ENCODE measurements at regions not wholly inside any gene's neighbourhood (a gene's known extent, or its start where the extent isn't known, plus 50 kb on each side); places are given as distances from the start of the nearest gene placed in this dataset.

GRCh38 chr4:37130465-37130864, 114.1 kb upstream of the NWD2 start:
- Mint-ChIP-seq H3K27me3 (ENCODE audit: low read depth, unreplicated experiment) (no peaks in the 10 kb centered on the region), H3K9me3 (ENCODE audit: unreplicated experiment) (no peaks in the 10 kb centered on the region), H3K4me1 (ENCODE audit: low read depth, unreplicated experiment) (peaks cover 2% of the 10 kb centered on the region), H3K36me3 (ENCODE audit: low read depth, unreplicated experiment) (no peaks in the 10 kb centered on the region), H3K27ac (ENCODE audit: unreplicated experiment) (no peak overlapping the region), H3K4me3 (ENCODE audit: unreplicated experiment) (no peak overlapping the region)
- Histone ChIP-seq H4K20me1 (ENCODE audit: insufficient read depth, low read length) (no peaks in the 10 kb centered on the region), H3K9ac (ENCODE audit: low read length) (no peak overlapping the region), H3K36me3 (ENCODE audit: insufficient read depth, low read length) (no peaks in the 10 kb centered on the region), H3K4me2 (ENCODE audit: low read length) (no peak overlapping the region), H2AFZ (ENCODE audit: low read depth, low read length) (no peak overlapping the region), H3K79me2 (ENCODE audit: insufficient read depth, low read length) (no peaks in the 10 kb centered on the region), H3K4me1 (ENCODE audit: insufficient read depth, low read length) (no peaks in the 10 kb centered on the region), H3K27me3 (ENCODE audit: insufficient read depth, low read length) (no peaks in the 10 kb centered on the region), H3K4me3 (ENCODE audit: insufficient read depth, low read depth, low read length) (no peak overlapping the region), H3K9me3 (ENCODE audit: insufficient read depth, low read depth, low read length) (peaks cover 4% of the 10 kb centered on the region), H3K27ac (ENCODE audit: low read depth, low read length) (no peak overlapping the region)
- no peak for TF ChIP-seq EZH2 (IDR thresholded peaks at IDR 0.05; ENCODE audit: insufficient read depth, low read length)
- no peak for TF ChIP-seq CTCF (IDR thresholded peaks at IDR 0.05; ENCODE audit: insufficient read depth, low read depth, low read length)
- DNase-seq (ENCODE audit: low read depth) (no peak), FAIRE-seq (no peak)

GRCh38 chr4:37132351-37132974, 112.1 kb upstream of the NWD2 start:
- Histone ChIP-seq H3K27me3 (ENCODE audit: insufficient read depth, low read length) (no peaks in the 10 kb centered on the region), H3K79me2 (ENCODE audit: insufficient read depth, low read length) (no peaks in the 10 kb centered on the region)

More at GRCh38 chr4:37132351-37132974, 112.1 kb upstream of the NWD2 start:
- no peaks in the 10 kb centered on the region for H3K36me3 ChIP-seq (ENCODE audit: insufficient read depth, low read length)
- Mint-ChIP-seq H3K36me3 (ENCODE audit: low read depth, unreplicated experiment) (no peaks in the 10 kb centered on the region), H3K9me3 (ENCODE audit: unreplicated experiment) (no peaks in the 10 kb centered on the region), H3K4me1 (ENCODE audit: low read depth, unreplicated experiment) (peaks cover 2% of the 10 kb centered on the region), H3K4me3 (ENCODE audit: unreplicated experiment) (no peak overlapping the region), H3K27me3 (ENCODE audit: low read depth, unreplicated experiment) (no peaks in the 10 kb centered on the region), H3K27ac (ENCODE audit: unreplicated experiment) (no peak overlapping the region)
- H3K4me2 ChIP-seq (ENCODE audit: low read length) = no peak overlapping the region
- peaks cover 4% of the 10 kb centered on the region for H3K9me3 ChIP-seq (ENCODE audit: insufficient read depth, low read depth, low read length)
- TF ChIP-seq EZH2 (IDR thresholded peaks at IDR 0.05; ENCODE audit: insufficient read depth, low read length) = no peak
- no peak for TF ChIP-seq CTCF (IDR thresholded peaks at IDR 0.05; ENCODE audit: insufficient read depth, low read depth, low read length)
- no peaks in the 10 kb centered on the region for H3K4me1 ChIP-seq (ENCODE audit: insufficient read depth, low read length)
- DNase-seq (ENCODE audit: low read depth) (no peak), FAIRE-seq (no peak)
- no peak overlapping the region for H3K9ac ChIP-seq (ENCODE audit: low read length)
- H3K27ac ChIP-seq (ENCODE audit: low read depth, low read length) = no peak overlapping the region
- no peaks in the 10 kb centered on the region for H4K20me1 ChIP-seq (ENCODE audit: insufficient read depth, low read length)
- H2AFZ ChIP-seq (ENCODE audit: low read depth, low read length) = no peak overlapping the region
- H3K4me3 ChIP-seq (ENCODE audit: insufficient read depth, low read depth, low read length) = no peak overlapping the region
